Stimulated activated CD8-positive, alpha-beta memory T cell treated with anti-CD3 and anti-CD28 coated beads, Interleukin-12 subunit alpha, Interleukin-12 subunit beta, amount 100 ng/mL, for 1 hour (primary cell): ENCODE measurements at regions not wholly inside any gene's neighbourhood (a gene's known extent, or its start where the extent isn't known, plus 50 kb on each side); places are given as distances from the start of the nearest gene placed in this dataset.
"Not testable (repeated sequence)": the region's sequence is repeated elsewhere in the genome, so short reads cannot be mapped to it uniquely, and the experiment has no call there.

Experiments used
- DNase-seq: peaks from one replicate; pipeline ENCODE4 v3.0.0-alpha.2; 2020; ENCODE audit warnings: low read depth

DNA sequence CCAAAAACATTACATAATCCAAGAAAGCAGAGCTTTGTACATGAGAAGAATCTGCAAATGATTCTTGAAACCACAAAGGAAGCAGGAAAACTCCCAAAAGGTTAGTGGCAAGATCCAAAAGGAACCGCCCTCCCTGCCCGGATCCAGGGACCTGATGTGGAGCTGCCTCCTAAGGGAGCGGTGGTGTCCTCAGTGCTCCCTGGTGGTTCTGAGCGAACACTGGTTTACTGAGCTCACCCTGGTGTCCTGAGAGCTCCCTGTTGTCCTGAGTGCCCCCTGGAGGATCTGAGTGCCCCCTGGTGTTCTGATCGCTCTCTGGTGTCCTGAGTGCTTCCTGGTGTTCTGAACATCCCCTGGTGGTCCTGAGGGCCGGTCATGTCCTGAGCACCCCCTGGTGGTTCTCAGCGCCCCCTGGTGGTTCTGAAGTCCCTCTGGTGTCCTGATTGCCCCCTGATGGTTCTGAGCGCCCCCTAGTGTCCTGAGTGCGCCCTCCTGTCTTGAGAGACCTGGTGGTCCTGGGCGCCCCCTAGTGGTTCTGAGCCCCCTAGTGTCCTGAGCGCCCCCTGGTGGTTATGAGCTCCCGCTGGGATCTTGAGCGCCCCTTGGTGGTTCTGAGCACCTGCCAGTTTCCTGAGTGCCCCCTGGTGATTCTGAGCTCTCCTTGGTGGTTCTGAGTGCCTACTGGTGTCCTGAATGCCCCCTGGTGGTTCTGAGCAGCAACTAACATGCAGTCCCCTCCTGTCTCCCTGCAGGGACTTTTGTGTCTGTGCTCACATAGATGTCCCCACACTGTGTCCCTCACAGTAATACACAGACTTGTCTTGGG, 891.1 kb downstream of the TMEM121 start:
- DNase-seq: peak; percentile 70

DNA sequence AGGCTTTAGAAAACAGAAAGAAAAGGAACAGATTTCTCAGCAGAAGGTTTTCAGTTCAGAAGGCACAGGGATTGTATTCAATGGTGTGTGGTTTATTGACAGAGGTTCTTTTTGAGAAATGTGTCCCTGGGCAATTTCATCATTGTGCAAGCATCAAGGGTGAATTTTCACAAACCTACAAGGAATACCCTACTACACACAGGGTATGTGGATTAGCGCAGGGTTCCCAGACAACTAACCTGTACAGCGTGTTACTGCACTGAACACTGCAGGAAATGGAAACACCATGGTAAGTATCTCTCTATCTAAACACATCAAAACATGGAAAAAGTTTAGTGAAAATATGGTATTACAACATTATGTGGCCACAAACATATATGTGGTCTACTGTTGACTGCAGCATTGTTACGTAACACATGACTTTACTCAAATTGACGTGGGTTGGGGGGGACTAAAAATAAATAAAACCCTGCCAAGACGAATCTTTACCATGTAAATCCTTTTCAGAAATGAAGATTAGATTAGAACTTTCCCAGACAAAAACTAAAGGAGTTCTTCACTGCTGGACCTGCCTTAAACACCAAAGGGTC, 893.1 kb downstream of the TMEM121 start:
- no peak for DNase-seq

DNA sequence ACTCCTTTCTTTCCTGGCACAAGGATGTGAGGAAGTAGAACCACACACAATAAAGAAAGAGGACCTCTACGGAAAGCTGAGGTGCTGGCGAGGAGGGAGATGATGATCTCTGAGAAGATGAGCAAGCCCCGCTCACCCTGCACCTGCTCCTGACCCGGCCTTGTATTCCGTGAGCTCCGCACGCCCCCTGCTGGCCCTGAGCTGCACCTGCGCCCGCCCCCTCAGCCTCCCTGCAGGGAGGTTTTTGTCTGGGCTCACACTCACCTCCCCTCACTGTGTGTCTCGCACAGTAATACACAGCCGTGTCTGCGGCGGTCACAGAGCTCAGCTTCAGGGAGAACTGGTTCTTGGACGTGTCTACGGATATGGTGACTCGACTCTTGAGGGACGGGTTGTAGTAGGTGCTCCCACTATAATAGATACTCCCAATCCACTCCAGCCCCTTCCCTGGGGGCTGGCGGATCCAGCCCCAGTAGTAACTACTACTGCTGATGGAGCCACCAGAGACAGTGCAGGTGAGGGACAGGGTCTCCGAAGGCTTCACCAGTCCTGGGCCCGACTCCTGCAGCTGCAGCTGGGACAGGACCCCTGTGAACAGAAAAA, 895.1 kb downstream of the TMEM121 start:
- DNase-seq: peak; percentile 38

DNA sequence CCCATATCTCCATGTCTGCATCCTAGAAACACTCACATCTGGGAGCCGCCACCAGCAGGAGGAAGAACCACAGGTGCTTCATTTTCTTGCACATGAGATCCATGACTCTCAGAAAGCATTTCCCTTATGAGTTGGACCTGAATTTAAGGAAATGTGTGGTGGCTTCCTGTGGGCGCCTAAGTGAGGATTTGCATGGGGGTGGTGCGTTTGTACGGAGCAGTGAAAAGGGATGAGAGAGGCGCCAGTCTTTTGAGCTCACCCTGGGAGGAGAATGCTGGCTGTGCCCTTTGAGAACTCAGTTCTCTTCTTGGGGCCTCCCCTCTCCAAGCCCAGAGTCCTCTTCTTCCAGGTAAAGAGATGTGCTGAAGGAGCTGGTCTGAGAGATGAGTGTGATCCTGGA, 895.7 kb downstream of the TMEM121 start:
- no peak for DNase-seq

DNA sequence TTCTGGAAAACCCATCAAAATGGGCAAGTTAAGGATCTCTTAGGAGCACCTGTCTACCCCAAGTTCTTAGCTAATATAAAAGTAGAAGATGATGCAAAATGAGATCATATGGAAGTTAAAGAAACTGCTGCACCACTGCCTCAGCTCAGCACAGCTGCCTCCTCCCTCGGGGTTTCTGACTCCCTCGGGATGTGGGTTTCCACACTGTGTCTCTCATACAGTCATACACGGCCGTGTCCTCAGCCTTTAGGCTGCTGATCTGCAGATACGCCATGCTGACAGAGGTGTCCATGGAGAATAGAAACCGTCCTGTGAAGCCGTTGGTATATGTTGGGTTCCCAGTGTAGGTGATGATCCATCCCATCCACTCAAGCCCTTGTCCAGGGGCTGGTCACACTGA, 898.8 kb downstream of the TMEM121 start:
- not testable (repeated sequence) for DNase-seq

DNA sequence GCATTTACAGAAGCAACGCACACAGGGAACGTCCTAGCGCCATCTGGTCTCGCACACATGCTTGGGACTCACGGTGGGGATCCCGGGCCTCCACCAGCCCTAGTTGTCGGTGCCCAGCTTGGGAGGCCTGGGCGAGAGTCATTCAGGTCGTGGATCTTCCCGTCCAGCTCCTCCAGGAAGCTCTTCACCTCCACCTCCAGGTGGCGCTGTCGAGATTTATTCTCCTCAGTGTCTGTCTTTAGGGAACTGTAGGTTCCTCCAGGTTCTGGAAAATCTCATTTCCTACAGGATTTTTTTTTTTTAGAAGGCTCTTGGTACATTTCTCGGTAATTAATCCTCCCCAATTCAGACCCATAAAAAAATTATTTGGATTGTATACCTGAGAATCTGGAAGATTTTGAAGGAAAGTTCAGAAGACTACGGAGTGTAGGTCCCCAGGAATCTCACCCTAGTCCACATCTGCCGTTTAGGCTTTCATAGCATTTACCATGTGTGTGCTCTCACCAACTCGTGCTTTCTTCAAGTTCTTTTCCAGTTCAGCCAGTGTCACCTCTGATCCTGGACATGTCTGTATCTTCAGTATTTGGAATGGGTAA, 910.0 kb downstream of the TMEM121 start:
- DNase-seq: peak; percentile 64

DNA sequence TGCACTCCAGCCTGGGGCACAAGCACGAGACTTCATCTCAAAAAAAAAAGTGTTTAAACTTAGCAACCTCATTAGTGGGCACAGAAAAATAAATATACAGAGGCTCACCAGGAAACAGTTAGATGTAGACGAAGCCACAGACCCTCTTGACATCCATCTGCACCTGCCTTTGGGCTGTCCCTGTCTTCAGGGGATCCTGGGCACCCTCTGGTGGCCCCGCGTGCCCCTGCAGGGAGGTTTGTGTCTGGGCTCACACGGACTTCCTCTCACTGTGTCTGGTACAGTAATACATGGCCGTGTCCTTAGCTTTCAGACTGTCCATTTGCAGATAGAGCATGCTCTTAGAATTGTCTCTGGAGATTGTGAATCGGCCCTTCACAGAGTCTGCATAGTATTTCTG, 916.5 kb downstream of the TMEM121 start:
- peak; percentile 26 for DNase-seq

DNA sequence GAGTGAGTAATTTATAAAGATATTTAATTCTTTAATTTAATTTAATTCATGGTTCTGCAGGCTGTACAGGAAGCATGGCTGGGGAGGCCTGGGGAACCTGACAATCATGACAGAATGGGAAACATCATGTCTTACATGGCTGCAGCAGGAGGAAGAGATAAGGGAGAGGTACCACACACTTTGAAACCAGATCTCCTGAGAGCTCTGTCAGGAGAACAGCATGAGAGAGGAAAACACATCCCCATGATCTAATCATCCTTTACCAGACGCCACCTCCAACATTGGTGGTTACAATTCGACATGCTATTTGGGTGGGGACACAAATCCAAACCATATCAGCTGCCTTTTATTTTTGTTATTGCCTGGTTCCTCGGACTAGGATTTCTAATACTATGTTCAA, 928.6 kb downstream of the TMEM121 start:
- no peak for DNase-seq

DNA sequence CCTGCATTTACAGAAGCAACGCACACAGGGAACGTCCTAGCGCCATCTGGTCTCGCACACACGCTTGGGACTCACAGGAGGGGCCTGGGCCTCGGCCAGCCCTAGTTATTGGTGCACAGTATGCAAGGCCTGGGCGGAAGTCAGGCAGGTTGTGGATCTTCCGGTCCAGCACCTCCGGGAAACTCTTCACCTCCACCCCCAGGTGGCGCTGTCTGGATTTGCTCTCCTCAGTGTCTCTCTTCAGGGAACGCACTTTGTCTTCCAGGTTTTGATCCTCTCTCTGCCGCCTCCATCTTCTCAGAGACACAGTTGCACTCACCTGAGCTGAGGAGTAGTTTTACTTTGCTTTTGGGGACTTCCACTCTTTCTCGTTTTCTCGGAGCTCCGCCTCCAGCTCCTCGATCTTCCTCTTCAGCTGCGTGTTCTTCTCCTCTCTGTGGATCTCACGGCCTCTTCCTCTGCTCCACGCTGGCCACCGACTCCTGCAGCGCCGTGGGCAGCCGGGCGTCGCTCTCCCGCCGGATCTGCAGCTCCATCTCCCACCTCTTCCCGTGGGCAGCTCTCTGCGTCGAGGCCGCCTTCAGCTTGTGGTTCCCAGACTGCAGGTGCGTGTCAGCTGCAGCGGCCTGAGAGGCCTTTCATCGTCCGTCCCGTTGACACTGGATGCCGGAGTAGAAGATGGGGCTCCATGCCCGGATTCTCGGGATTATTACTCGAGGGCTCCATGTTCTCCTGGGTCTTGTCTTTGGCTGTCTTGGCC, 933.8 kb downstream of the TMEM121 start:
- peak; percentile 43 for DNase-seq

DNA sequence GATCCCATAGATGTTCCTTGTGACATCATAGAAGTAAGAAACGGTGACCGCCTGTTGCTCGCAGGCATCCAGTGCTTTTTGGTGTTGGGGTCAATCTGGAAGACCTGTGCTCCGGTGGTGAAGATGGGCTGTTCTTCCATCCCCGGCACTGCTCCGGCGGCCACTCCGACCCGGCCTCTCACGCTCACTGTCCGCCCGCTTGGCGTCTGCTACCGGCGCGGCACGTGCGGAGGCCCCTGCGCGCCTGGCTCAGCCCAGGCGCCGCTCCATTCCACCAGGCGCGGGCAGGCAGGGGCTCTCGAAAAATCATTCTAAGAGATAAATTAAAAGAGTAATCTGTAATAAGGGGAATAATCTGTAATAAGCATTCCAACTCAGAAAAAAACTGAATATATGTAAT, 934.5 kb downstream of the TMEM121 start:
- DNase-seq: no peak

DNA sequence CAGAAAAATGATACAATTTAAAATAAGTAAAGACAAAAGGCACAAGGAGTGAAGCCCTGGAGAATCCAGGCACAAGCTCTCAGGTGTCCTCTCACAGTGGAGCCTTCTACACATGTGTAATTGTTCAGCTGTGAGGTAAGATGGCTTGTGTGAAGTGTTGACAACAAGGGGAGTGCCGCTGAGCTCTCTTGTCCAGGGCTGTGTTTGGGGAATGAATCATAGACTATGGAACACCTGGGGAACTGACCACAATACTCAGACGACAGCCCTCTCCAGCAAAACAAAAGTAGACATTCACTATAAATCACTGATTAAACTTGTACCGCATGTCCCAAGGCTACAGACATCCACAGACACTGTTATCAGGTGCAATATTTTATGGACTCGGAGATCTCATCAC, 940.1 kb downstream of the TMEM121 start:
- not testable (repeated sequence) for DNase-seq

DNA sequence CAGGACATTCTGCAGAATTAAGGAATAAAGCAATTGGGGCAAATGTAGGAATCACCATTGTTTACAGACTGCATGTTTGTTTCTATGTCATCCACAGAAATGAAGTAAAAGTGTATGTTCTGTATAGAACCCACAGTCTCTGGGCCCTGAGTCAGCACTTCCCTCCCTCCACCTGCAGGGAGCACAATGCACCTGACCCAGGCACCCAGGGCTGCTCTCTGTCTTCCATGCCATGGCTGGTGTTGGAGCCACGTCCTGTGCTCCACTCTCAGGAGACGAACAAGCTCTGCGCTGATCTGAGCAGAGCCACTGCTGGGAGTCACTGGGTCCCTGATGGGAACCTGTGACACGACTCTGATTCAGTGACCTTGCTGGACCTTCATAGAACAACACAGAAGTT, 942.5 kb downstream of the TMEM121 start:
- not testable (repeated sequence) for DNase-seq

DNA sequence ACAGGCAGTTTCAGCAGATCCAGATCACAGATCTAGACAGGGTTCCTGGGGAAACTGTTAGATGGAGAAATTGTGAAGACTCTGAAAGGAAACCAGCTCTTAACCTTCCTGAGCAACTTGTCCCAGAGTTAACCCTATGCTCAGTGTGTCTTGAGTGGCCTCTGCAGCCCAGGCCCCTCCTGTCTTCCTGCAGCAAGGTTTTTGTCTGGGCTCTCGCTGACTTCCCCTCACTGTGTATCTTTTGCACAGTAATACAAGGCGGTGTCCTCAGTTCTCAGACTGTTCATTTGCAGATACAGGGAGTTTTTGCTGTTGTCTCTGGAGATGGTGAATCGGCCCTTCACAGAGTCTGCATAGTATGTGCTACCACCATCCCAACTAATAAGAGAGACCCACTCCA, 943.6 kb downstream of the TMEM121 start:
- DNase-seq: not testable (repeated sequence)

DNA sequence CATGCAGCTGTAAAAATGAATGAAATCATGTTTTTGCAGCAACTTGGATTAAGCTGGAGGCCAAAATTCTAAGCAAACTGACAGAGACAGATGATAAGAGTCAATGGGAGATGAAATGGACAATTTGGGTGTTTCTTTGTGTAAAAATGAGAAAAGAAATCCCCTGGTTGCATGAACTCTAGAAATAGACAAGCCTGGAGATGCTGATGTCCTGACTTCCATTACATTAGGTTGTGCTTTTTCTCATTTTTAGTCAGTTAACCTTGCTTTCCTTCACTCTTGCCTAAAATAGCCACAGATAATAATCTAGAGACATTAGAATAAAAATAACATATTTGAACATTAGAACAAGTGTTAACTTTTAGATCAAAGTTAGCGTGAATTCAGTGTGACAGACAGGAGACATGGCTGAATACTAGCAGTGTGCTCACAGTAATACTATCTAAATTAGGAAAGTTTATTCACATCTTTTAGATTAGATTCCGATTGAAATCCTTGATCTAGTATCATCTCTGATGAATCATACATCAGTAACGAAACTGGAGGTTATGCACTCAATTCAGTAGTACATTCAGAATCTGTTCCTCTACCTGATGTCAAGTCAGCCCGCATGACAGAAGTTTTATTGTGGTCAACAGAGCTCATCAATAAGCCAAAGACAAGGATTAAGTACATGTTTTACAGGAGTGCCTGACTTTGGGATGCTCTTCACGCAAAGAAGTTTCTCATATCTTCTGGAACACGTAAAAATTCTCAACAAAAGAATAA, 948.1 kb downstream of the TMEM121 start:
- DNase-seq: not testable (repeated sequence)

DNA sequence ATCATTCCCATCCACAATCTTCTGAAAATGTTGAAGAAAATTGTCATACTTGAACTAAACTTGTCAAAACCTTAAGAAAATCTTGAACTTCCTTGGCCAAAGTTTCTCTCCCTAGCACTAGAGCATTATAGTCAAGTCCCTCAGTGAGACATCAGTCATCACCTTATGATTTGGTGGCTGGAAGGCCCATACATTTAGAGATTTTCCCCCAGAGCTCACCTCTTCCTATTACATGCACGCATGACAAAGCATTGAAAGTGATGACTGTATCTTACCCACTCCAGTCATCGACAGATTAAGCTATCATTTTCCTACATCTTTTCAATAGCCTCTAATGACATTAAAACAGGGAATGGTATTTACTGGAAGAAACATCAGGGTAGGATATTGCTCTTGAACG, 948.8 kb downstream of the TMEM121 start:
- DNase-seq: not testable (repeated sequence)

DNA sequence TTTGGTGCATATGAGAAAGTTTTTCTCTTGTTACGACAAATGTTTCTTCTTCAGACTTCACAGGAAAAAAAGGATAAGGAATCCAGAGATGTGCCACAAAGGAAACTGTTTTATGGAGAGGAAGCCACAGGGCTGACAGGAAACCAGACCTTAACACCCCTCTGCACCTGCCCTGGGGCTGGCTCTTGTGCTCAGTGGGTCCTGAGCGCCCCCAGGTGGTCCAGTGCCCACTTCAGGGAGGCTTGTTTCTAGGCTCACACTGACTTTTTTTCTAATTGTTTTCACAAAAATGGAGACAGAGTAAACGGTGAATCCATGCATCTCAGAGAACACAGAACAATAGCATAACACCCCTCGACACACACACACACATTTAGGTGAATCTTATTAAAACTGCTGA, 951.2 kb downstream of the TMEM121 start:
- not testable (repeated sequence) for DNase-seq

DNA sequence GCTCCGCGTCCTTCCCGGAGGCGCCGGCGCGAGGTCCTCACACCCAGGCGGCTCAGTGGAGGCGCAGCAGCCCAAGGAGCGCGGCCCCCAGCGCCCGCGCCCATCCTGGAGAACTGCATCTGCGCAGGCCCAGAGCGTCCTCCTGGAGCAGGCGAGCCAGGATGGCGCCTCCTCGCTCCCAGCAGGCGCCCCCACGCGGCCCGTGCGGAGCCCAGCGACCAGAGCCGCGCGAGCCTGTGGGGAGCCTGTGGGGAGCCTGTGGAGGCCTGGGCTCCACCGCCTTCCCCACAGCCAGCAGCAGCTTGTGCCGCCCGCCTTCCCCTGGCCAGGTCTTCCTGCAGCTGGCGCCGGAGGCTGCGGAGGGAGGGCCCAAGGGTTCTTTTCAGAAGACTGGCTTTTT, 953.9 kb downstream of the TMEM121 start:
- not testable (repeated sequence) for DNase-seq

DNA sequence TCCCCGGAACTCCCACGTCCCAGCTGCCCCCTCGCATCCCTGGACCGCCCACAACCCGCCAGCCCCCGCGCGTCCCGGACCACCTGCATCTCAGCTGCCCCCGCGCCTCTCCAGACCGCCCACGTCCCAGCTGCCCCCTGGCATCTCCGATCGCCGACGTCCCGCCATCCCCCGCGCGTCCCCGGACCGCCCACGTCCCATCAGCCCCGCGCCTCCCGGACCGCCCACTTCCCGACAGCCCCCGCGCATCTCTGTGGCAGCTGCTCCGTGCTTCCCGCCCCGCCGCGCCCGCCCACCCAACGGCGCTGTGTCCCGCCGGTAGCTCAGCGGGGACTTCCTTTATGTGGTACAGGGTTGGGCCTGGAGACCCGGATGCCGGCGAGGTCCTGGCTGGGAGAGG, 955.8 kb downstream of the TMEM121 start:
- not testable (repeated sequence) for DNase-seq

DNA sequence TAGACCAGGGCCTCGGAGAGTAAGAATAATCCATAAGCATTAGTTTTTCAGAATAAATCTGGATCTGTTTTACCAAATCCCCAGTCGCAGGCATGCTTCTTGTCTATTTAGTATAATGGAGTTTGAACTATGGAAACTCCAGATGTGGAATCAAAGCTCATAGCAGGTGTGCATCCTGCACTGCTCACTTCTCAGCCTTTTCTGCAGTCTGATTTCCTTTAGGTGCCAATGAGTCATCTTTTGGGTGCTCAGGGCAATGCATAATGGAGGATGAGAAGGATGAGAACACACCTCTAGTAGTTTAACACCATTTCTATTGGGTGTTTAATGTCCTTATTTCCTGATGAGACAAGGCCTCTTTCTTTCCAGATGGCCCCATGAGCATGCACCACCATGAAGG, 961.2 kb downstream of the TMEM121 start:
- DNase-seq: no peak

DNA sequence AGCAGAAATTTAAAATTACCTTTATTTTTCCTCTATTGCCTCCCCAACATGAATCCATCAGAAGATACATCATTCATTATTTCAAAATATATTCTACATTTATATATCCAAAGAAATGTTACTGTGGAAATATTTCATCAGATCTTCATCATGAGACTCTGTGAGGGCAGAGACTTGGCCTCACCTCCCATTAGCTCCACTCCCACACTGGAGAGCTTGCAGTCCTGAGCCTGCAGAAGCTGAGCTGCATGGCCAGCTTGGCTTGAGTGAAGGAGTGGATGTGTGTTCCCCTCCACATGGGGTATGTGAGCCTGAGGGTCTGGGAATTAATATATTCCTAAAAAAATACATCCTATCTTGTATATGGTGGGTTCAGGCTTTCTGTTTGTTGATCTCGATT, 961.9 kb downstream of the TMEM121 start:
- DNase-seq: no peak

DNA sequence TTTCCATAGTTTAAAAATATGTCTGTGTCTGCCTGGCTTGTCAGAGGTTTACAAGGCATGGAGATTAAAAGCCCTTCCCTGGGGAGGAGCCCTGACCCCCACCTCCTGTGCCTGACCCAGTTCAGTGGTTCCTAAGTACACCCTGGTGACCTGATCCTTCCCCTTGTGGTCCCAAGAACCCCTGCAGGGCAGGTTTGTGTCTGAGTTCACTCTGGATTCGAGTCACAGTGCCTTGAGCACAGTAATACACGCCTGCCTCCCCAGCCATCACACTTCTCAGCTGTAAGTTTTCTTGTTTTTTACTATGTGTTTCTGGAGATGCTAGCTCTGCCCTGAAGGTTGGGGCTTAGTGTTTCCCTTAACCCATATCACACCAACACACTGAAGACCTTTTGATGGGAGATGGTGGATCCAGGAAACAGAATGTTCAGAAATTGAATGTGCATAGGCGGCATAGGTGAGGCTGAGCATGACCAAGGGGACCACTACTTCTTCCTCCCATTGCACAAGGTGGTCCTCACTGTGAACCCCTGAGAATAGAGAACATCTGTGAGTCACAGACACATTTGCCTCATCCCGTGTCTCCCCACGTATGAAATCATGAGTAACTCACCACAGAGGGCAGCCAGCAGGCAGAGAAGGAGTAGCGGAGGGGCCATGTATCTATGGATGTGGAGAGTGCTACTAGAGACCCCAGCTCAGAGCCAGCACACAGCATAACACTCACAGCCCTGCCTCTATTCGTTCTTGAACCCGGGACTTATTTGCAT, 962.9 kb downstream of the TMEM121 start:
- no peak for DNase-seq
